NCI-H524 (cell line): ENCODE measurements at regions not wholly inside any gene's neighbourhood (a gene's known extent, or its start where the extent isn't known, plus 50 kb on each side); places are given as distances from the start of the nearest gene placed in this dataset.
"Not testable (repeated sequence)": the region's sequence is repeated elsewhere in the genome, so short reads cannot be mapped to it uniquely, and the experiment has no call there.

Experiments
- DNase-seq, 2 experiments: peaks; one replicate each; lab custom pipeline; 2025; lab: John Stamatoyannopoulos, UW

DNA sequence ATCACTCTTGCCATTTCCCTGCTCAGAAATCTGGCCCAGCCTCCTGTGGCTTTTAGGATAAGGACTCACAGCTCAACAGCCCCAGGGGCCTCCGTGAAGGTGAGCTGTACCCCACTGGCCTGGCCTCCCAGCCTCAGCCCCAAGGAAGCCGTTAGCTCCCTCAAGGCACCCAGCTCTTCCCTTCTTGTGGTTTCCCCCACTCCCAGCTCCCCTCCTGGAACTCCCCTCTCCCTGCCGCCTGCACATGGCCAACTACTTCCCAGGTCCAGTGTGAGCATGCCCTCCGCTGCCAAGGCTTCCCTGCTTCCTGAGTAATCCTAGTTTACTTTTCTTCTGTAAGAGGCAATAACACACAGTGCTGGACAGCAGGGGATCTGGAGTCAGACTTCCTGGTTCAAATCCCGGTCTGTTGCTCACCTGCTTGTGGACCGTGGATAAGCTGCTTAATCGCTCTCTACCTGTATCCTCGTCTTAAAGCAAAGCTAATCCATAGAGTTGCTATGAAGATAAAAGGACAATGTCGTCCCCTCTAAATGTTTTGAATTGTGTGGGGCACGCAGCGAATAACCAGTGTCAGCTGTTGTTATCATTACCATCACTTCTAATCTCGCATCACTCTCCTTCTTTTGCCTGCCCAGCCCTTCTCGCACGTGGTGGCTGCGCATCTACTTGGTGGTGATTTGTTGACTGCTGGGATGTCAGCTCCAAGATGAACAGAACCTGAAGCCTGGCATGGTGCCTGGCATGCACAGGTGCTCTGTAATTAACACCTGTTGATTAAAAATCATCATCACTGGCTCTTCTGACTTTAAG lies 86.6 kb downstream of the C5orf15 start:
- peak; percentile 54 to 69 for DNase-seq

DNA sequence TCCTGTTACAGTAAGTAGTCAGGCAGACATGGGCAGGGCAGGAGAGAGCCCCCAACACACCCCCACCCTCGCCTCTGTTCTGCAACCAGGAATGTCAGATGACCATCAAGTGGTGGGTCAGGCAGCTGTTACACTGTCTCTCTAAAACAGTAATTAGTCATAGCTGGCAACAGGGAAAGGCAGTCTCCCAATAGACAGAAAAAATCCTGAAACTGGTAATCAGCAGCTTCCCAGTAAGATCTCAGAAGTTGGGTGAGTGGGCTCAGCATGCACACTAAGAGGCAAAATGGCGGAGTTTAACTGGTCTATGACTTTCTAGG lies 90.2 kb downstream of the C5orf15 start:
- peak in 1 of 2 experiments; percentile 16 for DNase-seq

DNA sequence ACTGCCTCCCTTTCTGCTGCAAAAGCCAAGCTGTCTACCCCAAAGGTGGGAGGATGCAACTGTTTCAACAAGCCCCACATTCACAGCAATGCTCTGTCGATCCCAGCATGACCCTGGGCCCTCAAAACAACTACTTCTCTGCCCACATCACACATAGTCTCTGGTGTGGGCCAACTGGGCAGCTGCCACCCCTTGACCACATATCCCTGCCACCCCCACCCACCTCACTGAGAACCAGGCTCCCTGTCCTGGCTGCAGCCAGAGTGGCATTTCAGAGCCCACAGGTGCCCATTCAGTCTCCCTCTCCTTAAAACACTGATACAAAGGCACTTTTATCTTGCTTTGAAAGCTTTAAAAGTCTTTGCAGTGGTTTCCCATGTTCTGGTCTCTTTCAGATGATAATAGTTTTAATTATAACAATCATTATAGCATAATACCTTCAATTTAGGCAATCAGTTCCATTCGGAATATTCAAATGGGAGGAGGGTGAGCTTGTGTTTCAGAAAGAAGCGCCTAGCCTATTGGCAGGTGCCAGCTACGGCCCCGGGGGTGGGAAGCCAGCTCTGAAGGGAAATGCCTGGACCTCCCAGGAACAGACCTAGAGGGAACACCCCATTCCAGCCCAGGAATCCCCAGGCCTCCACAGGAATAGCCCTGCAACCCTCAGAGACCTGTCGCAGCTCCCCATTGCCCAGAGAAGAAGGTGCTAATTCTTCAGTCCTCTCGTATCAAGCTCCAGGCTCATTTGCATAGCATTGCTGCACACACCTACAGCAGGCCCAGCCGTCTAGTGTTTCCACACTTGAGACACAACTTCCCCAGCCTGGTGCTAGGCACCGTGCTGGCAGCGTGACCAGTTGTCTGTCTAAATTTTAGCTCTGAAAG lies 90.8 kb downstream of the C5orf15 start:
- DNase-seq, result no peak

DNA sequence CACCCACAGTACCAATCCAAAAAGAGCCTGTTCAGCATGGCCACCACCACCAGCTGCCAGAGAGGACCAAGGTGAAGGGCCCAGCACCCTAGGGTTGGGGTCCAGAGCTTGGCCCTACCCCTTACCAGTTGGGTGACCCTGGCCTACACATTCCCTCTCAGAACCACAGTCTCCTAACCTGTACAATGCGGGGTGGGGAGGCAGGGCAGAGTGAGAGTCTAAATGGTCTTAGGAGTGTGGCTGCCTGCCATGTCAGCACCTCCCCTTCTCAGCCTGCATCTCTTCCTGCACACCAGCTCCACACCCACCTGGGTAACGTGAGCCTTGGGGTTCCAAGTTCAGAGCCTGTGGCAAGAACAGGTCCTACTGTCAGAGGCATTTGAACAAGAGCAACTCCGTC lies 92.2 kb downstream of the C5orf15 start:
- DNase-seq, result no peak

DNA sequence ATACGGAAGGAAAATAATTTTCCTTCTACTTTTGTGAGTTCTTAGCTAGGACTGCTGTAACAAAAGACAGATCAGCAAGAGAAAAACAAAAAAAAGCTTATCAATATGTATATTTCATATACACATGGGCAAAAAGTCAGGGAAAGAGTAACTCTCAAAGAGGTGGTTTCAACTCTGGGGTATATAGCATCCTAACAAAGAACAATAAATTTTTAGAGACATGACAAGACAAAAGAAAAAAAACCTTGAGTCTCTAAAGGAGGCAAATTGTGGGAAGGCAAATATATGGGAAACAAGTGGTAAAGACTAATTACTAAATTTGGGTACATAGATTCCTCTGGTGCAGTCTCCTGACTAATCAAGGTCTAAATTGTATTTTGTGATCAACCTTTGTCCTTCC lies 93.2 kb downstream of the C5orf15 start:
- DNase-seq, result no peak

DNA sequence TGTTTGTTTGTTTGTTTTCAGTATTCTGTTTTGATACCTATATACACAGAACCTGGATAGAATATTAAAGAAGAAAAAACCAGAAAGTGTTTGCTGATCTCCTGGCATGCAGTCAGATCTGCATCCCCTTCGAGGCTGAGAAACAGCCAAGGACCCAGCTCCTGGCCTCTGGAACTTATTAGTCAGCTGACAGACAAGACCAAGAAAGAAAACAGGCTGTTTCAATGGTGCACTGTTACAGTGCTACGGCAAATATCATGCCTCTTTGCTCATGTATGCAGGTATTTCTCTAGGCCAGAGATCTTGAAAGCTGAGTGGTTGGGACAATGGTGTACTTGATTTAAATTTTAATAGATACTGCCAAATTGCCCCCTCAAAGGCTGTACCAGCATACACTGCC lies 95.0 kb downstream of the C5orf15 start:
- no peak for DNase-seq

DNA sequence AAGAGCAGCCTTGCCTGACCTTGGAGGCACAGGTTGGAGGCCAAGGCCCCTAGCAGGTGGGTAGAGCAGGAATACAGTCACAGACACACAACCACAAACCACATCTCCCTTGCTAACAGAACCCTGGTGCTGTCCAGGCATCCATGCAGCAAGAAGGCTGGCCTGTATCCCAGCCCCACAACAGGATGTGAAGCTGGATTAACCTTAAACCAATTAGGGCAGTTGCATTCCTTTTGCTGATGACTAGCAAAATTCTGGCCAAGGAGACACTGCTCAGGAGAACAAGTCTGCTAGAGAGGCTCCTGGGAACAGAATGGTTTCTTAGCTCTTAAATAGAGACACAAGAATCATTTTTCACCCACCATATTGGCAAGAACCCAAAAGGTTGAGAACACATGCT lies 97.8 kb downstream of the C5orf15 start:
- DNase-seq, result no peak

DNA sequence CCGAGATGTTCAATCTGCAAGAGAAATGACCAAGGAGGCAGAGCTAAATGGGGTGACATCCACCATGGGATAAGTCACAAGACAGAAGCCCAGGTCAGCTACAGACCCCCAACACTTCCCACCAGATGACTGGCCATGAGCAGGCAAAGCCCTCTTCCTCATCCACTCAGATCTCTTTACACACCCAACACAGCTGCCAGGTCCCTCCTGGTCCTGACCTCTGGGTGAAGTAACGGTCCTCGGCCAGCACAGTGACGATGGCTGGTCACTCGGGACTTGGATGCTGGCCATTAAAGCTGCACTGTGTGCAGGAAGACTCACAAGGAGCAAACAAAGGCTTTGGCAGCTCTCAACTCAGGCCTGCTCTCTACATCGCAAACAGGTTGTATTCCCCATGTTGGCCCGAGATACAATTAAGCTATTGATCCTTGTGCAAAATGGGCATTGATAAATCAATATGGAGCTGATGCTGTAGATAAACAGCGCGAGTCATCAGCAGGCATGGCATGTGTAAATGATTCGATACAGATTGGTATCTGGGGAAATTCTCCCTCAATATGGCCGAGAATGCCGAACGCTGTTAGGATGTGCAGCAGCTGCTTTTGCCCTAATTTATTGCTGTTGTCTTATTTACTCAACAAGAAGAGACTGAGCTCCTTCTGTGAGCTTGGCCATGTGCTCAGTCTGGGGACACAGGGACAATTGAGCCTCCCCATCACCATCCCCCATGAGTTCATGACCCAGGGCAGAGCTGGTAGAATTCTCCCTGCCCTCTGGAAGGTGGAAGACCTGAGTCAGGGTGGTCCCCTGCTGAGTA lies 98.7 kb downstream of the C5orf15 start:
- DNase-seq, result no peak

DNA sequence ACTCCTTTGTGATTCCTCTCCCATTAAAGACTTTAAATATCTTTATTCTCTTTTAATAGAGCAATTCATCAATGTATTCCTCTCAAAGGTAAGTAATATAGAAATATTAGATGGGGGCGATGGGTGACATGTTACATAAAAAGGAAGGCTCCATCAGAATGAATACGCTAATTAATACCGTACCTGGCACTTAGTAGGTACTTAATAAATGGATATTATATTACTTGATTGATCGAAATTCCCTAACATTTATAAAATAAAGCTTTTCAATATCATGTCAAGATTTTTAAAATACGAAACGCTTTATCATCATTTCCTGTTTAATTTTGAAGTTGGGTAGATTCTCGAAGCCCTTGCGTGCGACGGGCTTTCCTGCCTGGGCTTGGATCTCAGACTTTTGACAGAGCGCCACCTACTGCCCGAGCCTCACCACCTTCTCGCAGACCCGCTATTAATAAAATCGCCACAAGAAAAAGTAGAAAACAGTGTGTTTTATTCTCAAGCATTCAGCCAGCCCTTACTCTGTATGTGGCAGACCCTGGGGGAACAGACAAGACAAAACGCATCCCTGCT lies 99.4 kb downstream of the C5orf15 start:
- DNase-seq, result peak in 1 of 2 experiments; percentile 60

DNA sequence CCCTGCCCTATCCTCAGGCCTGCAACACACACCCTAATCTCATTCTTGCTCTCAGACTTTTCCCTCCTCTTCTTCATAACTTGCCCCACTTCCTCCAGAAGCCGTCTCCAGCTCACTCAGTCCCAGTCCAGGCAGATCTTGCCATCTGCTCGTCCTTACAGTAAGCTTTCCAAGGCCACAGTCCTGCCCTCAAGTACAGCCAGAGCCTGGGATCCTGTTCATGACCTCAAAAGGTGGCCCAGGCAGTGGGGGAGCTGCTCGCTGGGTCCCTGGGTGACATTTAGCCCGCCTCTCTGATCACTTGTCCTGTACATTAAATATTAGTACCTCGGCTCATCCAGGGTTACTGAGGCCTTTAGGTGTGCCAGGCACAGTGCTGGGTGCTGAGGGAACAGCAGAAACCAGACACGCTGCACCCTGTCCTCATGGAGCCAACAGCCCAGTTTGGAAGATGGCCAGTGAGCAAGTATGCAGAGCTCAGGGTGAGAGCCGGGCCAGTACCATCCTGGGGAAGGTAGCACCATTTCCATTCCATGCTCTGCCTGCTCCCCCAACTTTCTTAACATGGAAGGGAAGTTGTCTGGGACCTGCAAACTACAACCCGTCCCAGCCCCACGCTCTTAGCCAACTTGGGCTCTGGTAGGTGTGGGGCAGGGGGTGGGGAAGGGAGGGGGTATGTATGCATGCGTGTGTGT lies 100.4 kb downstream of the C5orf15 start:
- peak in 1 of 2 experiments; percentile 65 for DNase-seq

DNA sequence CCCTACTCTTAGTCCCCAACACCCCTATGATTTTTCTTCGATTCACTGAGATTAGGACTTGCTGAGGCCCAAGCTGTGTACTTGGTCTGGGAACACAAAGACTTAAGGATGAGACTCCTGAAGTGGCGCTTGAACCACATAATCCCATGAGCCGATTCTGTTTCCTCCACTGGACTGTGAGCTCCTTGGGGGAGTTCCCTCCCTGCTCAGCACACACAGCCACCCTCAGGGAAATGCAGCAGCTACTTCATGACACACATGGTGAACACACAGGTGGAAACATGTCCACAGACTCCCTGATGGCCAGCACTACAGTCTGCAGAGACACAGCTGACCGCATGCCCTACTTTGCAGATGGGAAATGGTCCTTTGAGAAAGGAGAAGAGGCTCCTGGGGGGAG lies 101.1 kb downstream of the C5orf15 start:
- DNase-seq, result peak; percentile 90 to 95

DNA sequence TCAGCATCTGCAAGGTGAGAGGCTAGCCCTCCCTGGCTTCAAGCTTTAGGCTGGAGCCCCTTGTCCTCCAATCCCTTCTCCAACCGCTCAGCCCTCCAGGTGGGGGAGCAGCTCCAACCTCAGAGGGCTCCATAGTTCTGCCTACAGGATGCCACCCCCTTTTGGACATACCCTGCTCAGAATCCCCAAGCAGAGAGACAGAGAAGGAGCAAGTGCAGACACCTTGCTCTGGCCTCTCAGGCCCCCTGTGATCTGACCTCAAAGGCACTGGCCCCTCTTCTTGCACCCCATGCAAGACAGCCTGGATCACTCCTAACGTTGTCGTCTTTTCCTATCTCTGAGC lies 101.6 kb downstream of the C5orf15 start:
- DNase-seq, result peak in 1 of 2 experiments; percentile 38

DNA sequence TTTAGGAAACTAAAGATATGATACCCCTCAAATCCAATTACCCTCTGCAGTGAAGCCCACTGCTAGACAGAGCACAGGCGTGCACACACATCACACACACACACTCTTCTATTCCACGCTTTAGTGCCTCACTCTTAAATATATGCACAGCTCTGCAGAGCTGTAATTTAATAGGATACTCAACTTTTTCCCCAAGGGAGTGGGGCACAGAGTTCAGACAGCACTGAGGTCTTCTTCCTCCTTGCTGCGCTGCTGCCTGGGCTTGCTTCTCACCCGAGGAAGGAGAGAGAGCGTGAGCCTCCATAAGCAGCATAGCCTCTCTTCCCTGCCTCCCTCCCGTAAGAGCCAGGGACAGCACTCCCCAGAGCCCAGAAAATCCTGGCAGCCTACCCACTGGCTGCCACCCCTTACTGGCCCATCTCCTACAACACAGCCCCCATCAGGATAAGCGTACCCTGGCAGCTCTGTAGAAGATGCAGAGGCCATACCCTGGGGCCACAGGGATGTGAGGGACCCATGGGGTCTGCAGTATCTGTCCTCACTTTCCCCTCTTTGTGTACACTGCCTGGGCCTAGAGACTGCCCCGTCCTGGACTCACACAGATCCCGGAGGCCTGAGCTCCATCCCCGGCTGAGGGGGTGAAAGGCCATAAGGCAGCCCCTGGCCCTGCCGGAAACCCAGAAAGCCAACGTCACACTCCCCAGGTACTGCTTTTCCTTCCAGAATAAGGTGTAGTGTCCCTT lies 102.1 kb downstream of the C5orf15 start:
- DNase-seq, result peak in 1 of 2 experiments; percentile 50

DNA sequence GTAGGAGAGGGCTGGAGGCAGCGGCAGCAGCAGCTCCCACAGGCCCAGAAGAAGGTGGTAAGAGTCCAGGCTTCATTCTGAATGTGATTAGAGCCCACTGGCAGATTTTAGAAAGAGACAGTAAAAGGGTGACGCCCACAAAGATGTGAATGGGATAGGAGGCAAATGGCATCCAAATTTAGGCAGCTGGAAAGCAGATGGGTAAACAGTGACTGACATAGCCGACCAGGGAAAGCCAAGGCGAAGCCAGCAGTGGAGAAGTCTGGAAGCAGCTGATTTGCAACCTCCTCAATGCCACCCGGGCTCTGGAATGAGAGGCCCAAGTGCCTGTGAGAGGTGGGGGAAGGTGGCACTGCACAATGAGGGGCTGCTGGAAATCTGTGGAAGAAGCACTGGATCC lies 103.3 kb downstream of the C5orf15 start:
- DNase-seq, result peak in 1 of 2 experiments; percentile 14

DNA sequence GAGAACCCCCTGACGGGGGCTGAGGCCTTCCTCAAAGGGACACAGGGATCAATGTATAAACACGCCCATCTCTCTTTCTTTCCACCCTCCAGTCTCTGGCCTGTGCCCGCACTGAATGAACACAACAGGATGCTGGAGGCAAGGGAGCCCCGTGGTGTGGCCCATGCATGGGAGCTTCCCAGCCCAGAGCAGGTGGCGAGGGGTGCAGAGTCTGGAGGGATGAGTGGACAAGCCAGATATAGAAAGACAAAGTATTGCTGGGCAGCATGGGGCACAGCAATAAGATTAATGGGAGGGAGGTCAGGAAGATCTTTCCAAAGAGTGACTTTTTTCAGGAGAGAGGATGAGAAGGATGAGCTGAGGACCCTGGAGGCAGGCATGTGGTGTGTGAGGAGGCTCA lies 103.7 kb downstream of the C5orf15 start:
- DNase-seq, result no peak

DNA sequence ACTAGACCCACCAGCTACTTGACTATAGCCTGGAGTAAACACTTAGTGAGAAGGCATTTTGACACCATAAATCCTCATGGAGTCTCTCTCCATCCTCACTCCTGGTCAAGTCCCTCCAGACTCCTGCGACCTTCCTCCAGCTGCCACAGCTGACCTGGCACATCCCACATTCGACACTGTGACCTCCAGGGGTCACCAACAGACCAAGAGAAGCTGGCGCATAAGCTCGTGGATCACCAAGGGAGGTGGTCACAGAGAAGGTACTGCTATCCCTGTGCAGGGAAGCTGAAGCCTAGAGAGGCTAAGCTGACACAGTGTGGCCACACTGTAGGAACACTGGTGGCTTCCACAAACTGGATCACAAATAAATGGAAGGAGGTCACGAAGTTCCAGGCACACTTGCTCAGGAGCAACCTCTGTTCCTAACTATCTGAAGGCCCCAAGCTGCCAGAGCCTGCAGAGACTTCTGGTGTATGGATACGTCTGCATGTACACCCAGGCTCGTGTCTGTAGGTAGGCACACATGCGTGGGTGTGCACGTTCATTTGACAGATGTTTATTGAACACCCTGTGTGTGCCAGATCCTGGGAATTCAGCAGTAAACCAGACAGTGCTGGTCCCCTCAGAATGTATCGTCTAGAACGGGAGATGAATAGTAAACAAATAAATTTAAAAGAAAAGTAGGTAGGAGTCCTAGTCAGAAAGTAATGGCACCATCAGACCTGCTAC lies 104.4 kb downstream of the C5orf15 start:
- DNase-seq, result no peak

DNA sequence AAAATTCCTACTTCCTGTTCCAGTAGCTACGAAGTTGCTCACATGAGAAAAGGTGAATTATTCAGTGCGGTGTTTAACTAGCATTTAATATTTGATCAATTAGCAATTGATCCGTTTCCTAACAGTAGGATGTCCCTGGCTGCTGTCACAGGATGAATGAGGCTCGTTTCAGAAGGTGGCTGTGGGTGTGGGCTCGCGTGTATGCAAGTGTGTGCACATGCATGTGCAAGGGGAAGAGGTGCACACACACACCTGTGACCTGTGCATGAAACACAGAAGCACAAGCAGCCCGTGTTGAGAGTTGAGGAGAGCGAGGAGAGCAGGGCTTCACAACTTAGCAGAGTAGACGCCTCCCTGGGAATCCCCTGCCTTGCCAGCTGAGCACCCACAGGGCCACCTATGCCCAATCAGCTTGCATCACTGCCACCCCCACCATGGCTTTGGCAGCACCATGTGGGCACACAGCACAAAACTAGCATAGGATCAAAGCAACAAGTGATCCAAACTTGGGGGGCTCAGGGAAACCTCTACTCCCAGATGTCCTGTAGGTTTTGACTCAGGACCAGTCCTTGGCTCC lies 107.2 kb downstream of the C5orf15 start:
- DNase-seq, result no peak

DNA sequence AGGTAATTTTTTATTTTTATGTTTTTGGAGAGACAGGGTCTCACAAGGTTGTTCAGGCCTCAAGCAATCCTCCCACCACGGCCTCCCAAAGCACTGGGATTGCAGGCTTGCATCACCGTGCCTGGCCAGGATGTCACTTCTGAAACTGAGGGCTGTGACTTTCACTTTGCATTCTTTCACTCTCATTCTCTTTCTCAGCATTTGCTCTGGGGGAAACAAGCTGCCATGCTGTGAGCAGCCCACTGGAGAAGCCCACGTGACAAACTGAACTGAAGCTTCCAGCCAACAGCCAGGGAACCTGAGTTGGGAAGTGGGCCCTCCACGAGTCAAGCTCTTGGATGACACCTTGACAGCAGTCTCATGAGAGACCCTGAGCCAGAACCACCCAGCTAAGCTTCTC lies 109.4 kb downstream of the C5orf15 start:
- no peak for DNase-seq

DNA sequence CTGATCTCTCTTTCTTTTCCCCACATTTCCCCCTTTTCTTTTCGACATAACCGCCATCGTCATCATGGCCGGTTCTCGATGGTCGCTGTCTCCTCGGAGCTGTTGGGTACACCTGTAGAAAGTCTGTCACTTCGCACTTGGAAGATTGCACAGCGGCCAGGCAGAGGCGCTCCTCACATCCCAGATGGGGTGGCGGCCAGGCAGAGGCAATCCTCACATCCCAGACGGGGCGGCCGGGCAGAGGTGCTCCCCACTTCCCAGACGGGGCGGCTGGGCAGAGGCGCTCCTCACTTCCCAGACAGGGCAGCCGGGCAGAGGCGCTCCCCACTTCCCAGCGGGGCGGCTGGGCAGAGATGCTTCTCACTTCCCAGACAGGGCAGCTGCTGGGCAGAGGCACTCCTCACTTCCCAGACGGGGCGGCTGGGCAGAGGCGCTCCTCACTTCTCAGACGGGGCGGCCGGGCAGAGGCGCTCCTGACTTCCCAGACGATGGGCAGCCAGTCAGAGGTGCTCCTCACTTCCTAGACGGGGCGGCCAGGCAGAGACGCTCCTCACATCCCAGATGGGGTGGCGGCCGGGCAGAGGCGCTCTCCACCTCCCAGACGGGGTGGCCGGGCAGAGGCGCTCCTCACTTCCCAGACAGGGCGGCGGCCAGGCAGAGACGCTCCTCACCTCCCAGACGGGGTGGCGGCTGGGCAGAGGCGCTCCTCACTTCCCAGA lies 110.7 kb downstream of the C5orf15 start:
- not testable (repeated sequence) for DNase-seq
